Keratinocyte (primary cell): ENCODE measurements at regions not wholly inside any gene's neighbourhood (a gene's known extent, or its start where the extent isn't known, plus 50 kb on each side); places are given as distances from the start of the nearest gene placed in this dataset.
"Not testable (repeated sequence)": the region's sequence is repeated elsewhere in the genome, so short reads cannot be mapped to it uniquely, and the experiment has no call there.

ENCODE experiments used
- EZH2 ChIP-seq: IDR thresholded peaks from one replicate; pipeline ENCODE4 v1.6.1; 2012; ENCODE audit warnings: inconsistent platforms, mild to moderate bottlenecking, low read length, moderate library complexity
- TF ChIP-seq, protein P1 (sequence below), 3 experiments: IDR thresholded peaks in 1 of 3; conservative IDR thresholded peaks in 1 of 3; optimal IDR thresholded peaks in 1 of 3; 2 replicates in 2 of 3; 3 replicates in 1 of 3; pipeline versions ENCODE3 to v1.5.1; 2011; ENCODE audit warnings: low read length in 3 of 3, mild to moderate bottlenecking in 3 of 3, moderate library complexity in 2 of 3, control low read depth in 1 of 3, inconsistent platforms in 1 of 3; ENCODE audit not compliant: insufficient read depth in 2 of 3; ENCODE audit errors: extremely low read depth in 1 of 3

DNA sequence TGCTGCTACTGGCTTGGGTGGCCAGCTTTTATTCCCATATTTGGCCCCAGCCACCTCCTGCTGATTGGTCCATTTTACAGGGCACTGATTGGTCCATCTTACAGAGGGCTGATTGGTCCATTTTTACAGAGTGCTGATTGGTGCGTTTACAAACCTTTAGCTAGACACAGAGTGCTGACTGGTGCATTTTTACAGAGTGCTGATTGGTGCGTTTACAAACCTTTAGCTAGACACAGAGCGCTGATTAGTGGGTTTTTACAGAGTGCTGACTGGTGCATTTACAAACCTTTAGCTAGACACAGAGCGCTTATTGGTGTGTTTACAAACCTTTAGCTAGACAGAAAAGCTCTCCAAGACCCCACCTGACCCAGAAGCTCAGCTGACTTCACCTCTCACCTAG lies 126.3 kb downstream of the POSTN start:
- TF ChIP-seq, protein P1, sequence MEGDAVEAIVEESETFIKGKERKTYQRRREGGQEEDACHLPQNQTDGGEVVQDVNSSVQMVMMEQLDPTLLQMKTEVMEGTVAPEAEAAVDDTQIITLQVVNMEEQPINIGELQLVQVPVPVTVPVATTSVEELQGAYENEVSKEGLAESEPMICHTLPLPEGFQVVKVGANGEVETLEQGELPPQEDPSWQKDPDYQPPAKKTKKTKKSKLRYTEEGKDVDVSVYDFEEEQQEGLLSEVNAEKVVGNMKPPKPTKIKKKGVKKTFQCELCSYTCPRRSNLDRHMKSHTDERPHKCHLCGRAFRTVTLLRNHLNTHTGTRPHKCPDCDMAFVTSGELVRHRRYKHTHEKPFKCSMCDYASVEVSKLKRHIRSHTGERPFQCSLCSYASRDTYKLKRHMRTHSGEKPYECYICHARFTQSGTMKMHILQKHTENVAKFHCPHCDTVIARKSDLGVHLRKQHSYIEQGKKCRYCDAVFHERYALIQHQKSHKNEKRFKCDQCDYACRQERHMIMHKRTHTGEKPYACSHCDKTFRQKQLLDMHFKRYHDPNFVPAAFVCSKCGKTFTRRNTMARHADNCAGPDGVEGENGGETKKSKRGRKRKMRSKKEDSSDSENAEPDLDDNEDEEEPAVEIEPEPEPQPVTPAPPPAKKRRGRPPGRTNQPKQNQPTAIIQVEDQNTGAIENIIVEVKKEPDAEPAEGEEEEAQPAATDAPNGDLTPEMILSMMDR (optimal IDR thresholded peaks at IDR 0.05 in 1 of 3, IDR thresholded peaks at IDR 0.05 in 1 of 3, conservative IDR thresholded peaks at IDR 0.05 in 1 of 3; ENCODE audit: extremely low read depth in 1 of 3, insufficient read depth in 2 of 3, low read length in 3 of 3) = not testable (repeated sequence)
- TF ChIP-seq EZH2 = not testable (repeated sequence)
